Cardiac muscle cell (in vitro differentiated cells and primary cell): ENCODE measurements at regions not wholly inside any gene's neighbourhood (a gene's known extent, or its start where the extent isn't known, plus 50 kb on each side); places are given as distances from the start of the nearest gene placed in this dataset.
"Not testable (repeated sequence)": the region's sequence is repeated elsewhere in the genome, so short reads cannot be mapped to it uniquely, and the experiment has no call there.

Experiments
- DNase-seq, 2 donors: peaks; one replicate each; pipeline versions ENCODE4 v3.0.0 to v3.0.0-alpha.2; 2010 to 2017; ENCODE audit warnings: low read depth in 1 of 2, low spot score in 1 of 2
- H3K27ac ChIP-seq: fragments of 200-600 bp; sonication (generic); 2 replicates; pipeline ENCODE4 v1.5.1; 2016
- H3K27me3 ChIP-seq: fragments of 200-600 bp; sonication (generic); 2 replicates; pipeline ENCODE4 v1.6.0; 2016; ENCODE audit warnings: control low read depth
- H3K36me3 ChIP-seq: fragments of 200-600 bp; sonication (generic); 2 replicates; pipeline ENCODE4 v1.5.1; 2016; ENCODE audit warnings: control low read depth
- H3K4me1 ChIP-seq: fragments of 200-600 bp; sonication (generic); 2 replicates; pipeline ENCODE4 v1.8.1; 2017; ENCODE audit warnings: low read depth, mild to moderate bottlenecking, mixed run types
- H3K4me3 ChIP-seq: fragments of 200-600 bp; sonication (generic); 2 replicates; pipeline ENCODE4 v1.5.1; 2016; ENCODE audit warnings: mild to moderate bottlenecking
- H3K9me3 ChIP-seq: fragments of 200-600 bp; sonication (generic); 2 replicates; pipeline ENCODE4 v1.5.1; 2017; ENCODE audit warnings: low read depth, mild to moderate bottlenecking, control low read depth
- CTCF ChIP-seq: IDR thresholded peaks from 2 replicates; pipeline ENCODE4 v1.5.1; 2012; ENCODE audit warnings: low read depth, mild to moderate bottlenecking, low read length

GRCh38 chr10:21125471-21126228 is 228.5 kb upstream of the NEBL start:
- no peaks in the 10 kb centered on the region for H3K9me3 ChIP-seq
- no peak for DNase-seq
- no peak overlapping the region for H3K4me3 ChIP-seq
- no peaks in the 10 kb centered on the region for H3K36me3 ChIP-seq
- no peak for TF ChIP-seq CTCF
- peaks cover 9% of the 10 kb centered on the region for H3K4me1 ChIP-seq
- no peaks in the 10 kb centered on the region for H3K27me3 ChIP-seq
- no peak overlapping the region for H3K27ac ChIP-seq

GRCh38 chr10:21122907-21123306 is 225.8 kb upstream of the NEBL start:
- Histone ChIP-seq H3K9me3 (no peaks in the 10 kb centered on the region), H3K27me3 (no peaks in the 10 kb centered on the region), H3K36me3 (no peaks in the 10 kb centered on the region), H3K4me3 (no peak overlapping the region), H3K27ac (no peak overlapping the region), H3K4me1 (no peaks in the 10 kb centered on the region)
- TF ChIP-seq CTCF: no peak
- DNase-seq: no peak

- DNase-seq, H3K4me3 ChIP-seq, H3K27ac ChIP-seq, H3K9me3 ChIP-seq, H3K36me3 ChIP-seq, H3K4me1 ChIP-seq, H3K27me3 ChIP-seq: not testable (repeated sequence)
Observed at GRCh38 chr10:21121822-21122221, 224.7 kb upstream of the NEBL start.

GRCh38 chr10:21114683-21115082 is 217.6 kb upstream of the NEBL start:
- Histone ChIP-seq H3K9me3 (no peaks in the 10 kb centered on the region), H3K27me3 (no peaks in the 10 kb centered on the region), H3K27ac (no peak overlapping the region), H3K4me3 (no peak overlapping the region), H3K4me1 (no peaks in the 10 kb centered on the region), H3K36me3 (no peaks in the 10 kb centered on the region)
- no peak for TF ChIP-seq CTCF
- no peak for DNase-seq

GRCh38 chr10:21110358-21110757 is 213.2 kb upstream of the NEBL start:
- TF ChIP-seq CTCF: no peak

DNA sequence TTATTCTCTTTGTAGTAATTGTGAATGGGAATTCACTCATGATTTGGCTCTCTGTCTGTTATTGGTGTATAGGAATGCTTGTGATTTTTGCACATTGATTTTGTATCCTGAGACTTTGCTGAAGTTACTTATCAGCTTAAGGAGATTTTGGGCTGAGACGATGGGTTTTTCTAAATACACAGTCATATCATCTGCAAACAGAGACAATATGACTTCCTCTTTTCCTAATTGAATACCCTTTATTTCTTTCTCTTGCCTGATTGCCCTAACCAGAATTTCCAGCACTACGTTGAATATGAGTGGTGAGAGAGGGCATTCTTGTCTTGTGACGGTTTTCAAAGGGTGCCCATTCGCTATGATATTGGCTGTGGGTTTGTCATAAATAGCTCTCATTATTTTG is 209.8 kb upstream of the NEBL start:
- not testable (repeated sequence) for H3K27me3 ChIP-seq, H3K9me3 ChIP-seq, DNase-seq, H3K4me1 ChIP-seq, H3K27ac ChIP-seq, H3K36me3 ChIP-seq, H3K4me3 ChIP-seq

More at GRCh38 chr10:21110358-21110757, 213.2 kb upstream of the NEBL start:
- Histone ChIP-seq H3K27ac (no peak overlapping the region), H3K4me3 (no peak overlapping the region), H3K36me3 (no peaks in the 10 kb centered on the region), H3K4me1 (no peaks in the 10 kb centered on the region), H3K9me3 (no peaks in the 10 kb centered on the region), H3K27me3 (no peaks in the 10 kb centered on the region)
- DNase-seq: no peak

DNA sequence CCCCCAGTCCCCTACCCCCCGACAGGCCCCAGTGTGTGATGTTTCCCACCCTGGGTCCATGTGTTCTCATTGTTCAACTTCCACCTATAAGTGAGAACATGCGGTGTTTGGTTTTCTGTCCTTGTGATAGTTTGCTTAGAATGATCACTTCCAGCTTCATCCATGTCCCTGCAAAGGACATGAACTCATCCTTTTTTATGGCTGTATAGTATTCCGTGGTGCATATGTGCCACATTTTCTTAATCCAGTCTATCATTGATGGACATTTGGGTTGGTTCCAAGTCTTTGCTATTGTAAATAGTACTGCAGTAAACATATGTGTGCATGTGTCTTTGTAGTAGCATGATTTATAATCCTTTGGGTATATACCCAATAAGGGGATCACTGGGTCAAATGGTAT is 208.2 kb upstream of the NEBL start:
- H3K4me3 ChIP-seq, H3K36me3 ChIP-seq, H3K9me3 ChIP-seq, H3K27ac ChIP-seq, H3K27me3 ChIP-seq, H3K4me1 ChIP-seq, DNase-seq: not testable (repeated sequence)
